Spleen (tissue), 7 donors: ENCODE measurements at regions not wholly inside any gene's neighbourhood (a gene's known extent, or its start where the extent isn't known, plus 50 kb on each side); places are given as distances from the start of the nearest gene placed in this dataset.
"Not testable (repeated sequence)": the region's sequence is repeated elsewhere in the genome, so short reads cannot be mapped to it uniquely, and the experiment has no call there.

ENCODE experiments used
- POLR2A ChIP-seq, 3 donors: fragments of 450-650 bp; IDR thresholded peaks; one replicate each; pipeline ENCODE4 v1.5.1; 2017; ENCODE audit warnings: antibody characterized with exemption in 3 of 3, mild to moderate bottlenecking in 1 of 3
- TF ChIP-seq, protein P1 (sequence below), 11 experiments: fragments of 200-600 bp in 7 of 11; fragments of 450-650 bp in 4 of 11; sonication (generic) in 4 of 11; IDR thresholded peaks in 8 of 11; conservative IDR thresholded peaks in 3 of 11; 1 replicate in 7 of 11; 2 replicates in 4 of 11; pipeline versions ENCODE4 v1.4.0 to v1.8.0; 2016 to 2021; ENCODE audit warnings: antibody characterized with exemption in 11 of 11, inconsistent platforms in 4 of 11, mild to moderate bottlenecking in 1 of 11
- donor health status: DM: no; HTN: no; CAD: no; lungs with moderate emphysema.
- donor health status: DM: no; HTN: no; CAD: no.
- donor health status: DM: no; HTN: no; CAD: no.

DNA sequence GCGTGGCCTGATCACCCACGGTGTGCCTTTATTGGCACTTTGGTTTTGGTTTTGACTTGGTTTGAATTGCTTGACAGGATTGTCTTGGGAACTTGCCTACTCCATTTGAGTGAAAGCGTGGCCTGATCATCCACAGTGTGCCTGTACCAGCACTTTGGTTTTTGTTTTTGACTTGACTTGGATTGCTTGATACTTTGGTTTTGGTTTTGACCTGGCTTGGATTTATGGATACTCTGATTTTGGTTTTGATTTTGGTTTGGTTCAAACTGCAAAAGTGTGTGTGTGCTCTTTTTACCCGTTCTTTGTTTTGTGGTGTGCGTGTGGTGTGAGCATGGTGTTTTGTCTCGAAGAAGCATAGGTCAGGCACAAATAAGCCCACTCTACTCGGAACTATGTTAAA, 58.8 kb upstream of the SPIN4 start:
- TF ChIP-seq, protein P1, sequence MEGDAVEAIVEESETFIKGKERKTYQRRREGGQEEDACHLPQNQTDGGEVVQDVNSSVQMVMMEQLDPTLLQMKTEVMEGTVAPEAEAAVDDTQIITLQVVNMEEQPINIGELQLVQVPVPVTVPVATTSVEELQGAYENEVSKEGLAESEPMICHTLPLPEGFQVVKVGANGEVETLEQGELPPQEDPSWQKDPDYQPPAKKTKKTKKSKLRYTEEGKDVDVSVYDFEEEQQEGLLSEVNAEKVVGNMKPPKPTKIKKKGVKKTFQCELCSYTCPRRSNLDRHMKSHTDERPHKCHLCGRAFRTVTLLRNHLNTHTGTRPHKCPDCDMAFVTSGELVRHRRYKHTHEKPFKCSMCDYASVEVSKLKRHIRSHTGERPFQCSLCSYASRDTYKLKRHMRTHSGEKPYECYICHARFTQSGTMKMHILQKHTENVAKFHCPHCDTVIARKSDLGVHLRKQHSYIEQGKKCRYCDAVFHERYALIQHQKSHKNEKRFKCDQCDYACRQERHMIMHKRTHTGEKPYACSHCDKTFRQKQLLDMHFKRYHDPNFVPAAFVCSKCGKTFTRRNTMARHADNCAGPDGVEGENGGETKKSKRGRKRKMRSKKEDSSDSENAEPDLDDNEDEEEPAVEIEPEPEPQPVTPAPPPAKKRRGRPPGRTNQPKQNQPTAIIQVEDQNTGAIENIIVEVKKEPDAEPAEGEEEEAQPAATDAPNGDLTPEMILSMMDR (IDR thresholded peaks at IDR 0.05 in 8 of 11, conservative IDR thresholded peaks at IDR 0.05 in 3 of 11): not testable (repeated sequence)
- TF ChIP-seq POLR2A (IDR thresholded peaks at IDR 0.05): not testable (repeated sequence)
